Medulla oblongata (tissue), 1 donor: ENCODE measurements at regions not wholly inside any gene's neighbourhood (a gene's known extent, or its start where the extent isn't known, plus 50 kb on each side); places are given as distances from the start of the nearest gene placed in this dataset.
"Not testable (repeated sequence)": the region's sequence is repeated elsewhere in the genome, so short reads cannot be mapped to it uniquely, and the experiment has no call there.

Experiments used
- DNase-seq: peaks from one replicate; pipeline ENCODE4 v3.0.0-alpha.2; 2015; ENCODE audit errors: extremely low spot score

DNA sequence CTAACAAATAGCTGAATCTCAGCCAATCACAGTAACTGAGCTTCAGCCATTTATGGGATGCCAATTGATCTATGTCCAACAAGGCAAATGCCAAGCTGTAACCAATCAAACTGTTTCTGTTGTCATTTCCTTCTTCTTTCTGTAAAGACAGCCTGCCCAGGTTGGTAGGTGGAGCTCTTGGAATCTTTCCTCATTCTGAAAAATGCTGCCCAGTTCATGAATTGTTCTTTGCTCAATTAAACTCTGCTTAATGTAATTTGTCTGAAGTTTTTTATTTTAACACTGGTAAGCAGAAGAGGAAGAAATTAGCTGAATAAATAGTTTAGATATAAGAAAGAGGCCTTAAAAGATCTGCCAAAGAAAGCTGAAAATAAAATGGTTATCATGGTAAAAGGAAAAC lies 1235.6 kb downstream of the EFNA5 start:
- no peak for DNase-seq

- not testable (repeated sequence) for DNase-seq
Observed at GRCh38 chr5:106430733-106431132, 1240.0 kb downstream of the EFNA5 start.

DNA sequence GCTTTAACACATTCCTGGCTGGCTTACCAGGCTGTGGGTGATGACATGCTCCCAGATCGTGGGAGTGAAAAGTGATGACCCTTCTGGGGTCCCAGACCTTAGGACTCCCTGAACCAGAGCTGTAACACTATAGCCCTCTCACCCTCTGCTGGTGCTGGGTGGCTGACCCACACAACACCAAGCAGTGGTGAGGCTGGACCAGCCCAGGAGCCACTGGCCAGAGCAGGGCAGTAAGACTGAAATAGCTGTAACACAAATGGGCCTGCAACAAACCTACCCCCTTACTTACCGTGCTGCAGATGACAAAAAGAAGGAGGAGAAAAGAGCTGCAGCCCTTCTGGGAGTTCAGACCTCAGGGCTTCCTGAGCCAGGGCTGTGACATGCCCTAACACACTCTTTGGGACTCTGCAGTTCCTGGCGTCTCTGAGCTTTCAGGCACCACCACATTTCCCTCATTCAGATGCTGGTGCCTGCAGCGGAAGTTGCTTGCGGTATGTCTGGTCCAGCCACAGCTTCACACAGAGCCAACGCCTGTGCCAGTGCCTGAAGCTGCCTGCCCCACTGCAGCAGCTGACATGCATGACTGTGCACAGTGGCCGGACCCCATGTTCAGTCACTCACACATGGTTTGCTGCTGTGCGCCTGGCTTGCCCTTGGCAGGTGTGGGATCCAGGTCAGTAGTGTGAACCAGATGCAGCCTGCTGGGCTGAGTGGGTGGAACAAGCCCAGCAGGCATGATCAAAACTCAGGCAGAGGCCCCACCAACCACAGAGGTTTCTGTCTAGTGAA lies 1247.4 kb downstream of the EFNA5 start:
- DNase-seq = no peak

- DNase-seq = no peak
Observed at GRCh38 chr5:106420102-106420501, 1250.6 kb downstream of the EFNA5 start.

GRCh38 chr5:106418196-106418595 lies 1252.5 kb downstream of the EFNA5 start:
- DNase-seq = no peak

DNA sequence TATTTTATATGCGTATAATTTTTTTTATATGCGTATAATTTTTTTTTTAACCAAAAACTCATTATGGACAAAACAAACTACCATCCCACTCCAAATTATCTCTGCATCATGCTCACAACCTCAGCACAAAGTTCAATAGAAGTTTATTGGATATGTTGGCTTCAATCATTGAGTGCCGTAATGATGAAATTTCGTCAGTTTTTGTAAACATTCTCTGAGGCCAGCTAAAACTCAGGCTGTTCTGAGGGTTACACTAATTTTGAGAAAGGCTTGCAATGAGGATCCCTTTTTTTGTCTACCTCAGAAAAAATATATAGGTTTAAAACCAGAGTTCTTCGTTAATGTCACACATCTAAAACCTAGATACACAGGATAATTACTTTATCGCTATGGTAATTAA lies 1253.2 kb downstream of the EFNA5 start:
- no peak for DNase-seq

DNA sequence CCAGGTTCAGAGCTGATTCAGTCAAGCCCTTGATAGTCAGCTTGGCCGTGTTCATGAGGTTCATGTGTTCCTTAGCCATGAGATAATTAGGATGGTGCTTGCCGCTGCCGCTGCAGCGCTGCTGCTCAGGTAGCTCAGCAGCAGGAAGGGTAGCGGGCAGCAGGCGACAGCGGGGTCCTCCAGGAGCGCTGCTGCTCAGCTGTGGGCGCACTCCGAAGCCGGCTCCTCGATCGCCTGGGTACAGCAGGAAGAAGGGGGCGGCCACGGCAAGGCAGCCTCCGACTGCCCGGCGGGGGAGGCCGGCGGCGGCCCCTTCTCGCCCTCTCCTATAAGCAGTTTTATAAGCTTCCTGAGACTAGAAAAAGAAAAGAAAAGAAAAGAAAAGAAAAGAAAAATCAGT lies 1253.6 kb downstream of the EFNA5 start:
- DNase-seq = no peak

GRCh38 chr5:106415541-106415940 lies 1255.2 kb downstream of the EFNA5 start:
- no peak for DNase-seq

- DNase-seq = no peak
Observed at GRCh38 chr5:106414342-106414741, 1256.4 kb downstream of the EFNA5 start.

GRCh38 chr5:106412606-106413005 lies 1258.1 kb downstream of the EFNA5 start:
- no peak for DNase-seq

DNA sequence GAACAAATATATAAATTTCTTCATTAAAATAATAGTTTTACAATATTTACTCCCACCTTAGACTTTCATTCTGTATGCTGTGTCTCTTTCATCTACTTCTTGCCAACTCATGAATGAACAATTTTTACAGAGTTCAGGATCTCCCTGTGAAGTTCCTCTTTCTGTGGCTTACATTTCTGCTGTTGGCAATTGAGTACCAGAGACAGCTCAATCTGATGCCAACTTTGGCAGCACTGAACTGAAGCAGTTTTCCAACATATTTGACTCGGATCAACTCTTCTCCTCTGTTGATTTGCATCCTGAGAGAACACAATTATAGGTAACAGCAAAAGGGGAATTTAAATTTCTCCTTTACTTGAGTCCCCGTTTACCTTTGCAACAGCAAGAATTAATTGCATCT lies 1262.2 kb downstream of the EFNA5 start:
- peak; percentile 22 for DNase-seq

DNA sequence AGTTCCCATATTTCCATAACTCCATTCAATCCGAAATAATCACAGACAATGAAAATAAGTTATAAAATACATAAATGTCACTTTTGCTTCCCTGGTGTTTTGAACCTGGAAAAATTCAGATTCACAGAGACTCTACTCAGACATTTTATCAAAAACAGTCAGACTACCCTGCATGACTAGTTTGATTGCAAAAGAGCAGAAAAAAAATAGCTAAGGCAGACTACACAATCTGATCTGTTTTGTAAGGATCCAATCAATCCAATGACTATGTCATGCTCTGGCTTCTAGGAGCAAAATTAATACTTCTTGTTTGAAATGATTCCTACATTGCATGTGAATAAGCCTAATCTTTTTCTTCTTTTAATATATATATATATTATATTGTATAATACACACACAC lies 1262.6 kb downstream of the EFNA5 start:
- DNase-seq = no peak

GRCh38 chr5:106401561-106401960 lies 1269.2 kb downstream of the EFNA5 start:
- no peak for DNase-seq

GRCh38 chr5:106399391-106399790 lies 1271.3 kb downstream of the EFNA5 start:
- no peak for DNase-seq

- no peak for DNase-seq
Observed at GRCh38 chr5:106397700-106398099, 1273.0 kb downstream of the EFNA5 start.

- no peak for DNase-seq
Observed at GRCh38 chr5:106393276-106393675, 1277.5 kb downstream of the EFNA5 start.

GRCh38 chr5:106392766-106393165 lies 1278.0 kb downstream of the EFNA5 start:
- no peak for DNase-seq

GRCh38 chr5:106387767-106388166 lies 1283.0 kb downstream of the EFNA5 start:
- not testable (repeated sequence) for DNase-seq

DNA sequence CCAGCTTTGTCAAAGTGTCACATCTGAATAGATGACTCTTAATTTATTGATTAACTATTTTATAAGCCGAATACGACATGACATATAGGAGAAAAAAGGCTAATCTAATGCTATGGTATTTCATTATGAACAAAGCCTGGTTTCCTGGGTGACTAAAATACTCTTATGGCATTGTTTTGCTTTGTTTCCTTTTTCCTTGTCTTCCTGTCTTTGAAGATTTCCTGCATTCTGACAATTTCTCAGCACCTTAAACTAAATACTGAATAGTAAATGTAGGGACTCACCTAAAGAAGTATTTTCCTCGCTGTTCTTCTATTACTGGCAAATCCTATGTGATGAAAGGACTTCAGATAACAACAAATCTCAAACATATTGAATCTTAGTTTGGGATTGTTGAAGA lies 1284.5 kb downstream of the EFNA5 start:
- no peak for DNase-seq

DNA sequence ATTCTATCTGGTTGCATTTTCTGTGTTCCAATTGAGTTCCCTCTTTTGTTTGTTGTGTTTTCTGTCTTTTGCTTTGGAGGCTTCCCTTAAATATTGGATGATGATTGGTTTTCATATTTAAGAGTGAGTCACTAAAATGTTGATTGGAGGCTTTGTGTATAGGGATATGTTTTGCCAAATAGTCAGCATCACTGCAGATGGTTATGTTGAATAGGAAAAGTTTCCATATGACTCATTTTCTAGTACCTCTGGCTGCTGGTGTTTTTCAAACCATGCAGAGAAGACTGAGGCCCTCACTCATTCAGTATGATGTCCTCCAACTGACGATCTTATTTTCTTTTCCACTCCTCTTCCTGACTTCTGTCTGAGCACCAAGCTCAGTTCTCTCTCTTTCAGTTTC lies 1290.0 kb downstream of the EFNA5 start:
- no peak for DNase-seq

GRCh38 chr5:106376522-106376921 lies 1294.2 kb downstream of the EFNA5 start:
- no peak for DNase-seq

DNA sequence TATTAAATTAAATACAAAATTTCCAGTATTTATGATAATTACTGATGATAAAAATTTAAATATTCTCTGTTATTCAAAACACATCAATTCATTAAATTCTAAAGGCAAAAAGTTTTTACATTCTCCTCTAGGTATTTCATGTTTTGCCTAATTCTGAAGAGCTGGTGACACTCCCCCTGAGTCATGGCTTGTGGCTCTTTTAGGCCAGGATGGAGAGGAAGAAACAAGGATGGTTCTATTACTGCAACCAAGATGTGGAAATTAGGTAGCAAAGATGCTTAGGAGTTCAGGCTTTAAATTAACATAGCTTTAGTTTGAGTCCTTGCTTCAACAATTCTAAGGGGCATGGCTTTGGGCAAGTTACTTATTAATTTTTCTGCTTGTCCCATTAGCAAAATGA lies 1295.8 kb downstream of the EFNA5 start:
- no peak for DNase-seq

- no peak for DNase-seq
Observed at GRCh38 chr5:106368021-106368420, 1302.7 kb downstream of the EFNA5 start.

- no peak for DNase-seq
Observed at GRCh38 chr5:106367281-106367680, 1303.5 kb downstream of the EFNA5 start.
